H9 (cell line): ENCODE measurements at regions not wholly inside any gene's neighbourhood (a gene's known extent, or its start where the extent isn't known, plus 50 kb on each side); places are given as distances from the start of the nearest gene placed in this dataset.

Experiments
- DNase-seq: peaks from one replicate; pipeline ENCODE4 v3.0.0-alpha.2; 2017
- H2AFZ ChIP-seq: one replicate; pipeline ENCODE4 v1.6.1; 2013; ENCODE audit warnings: mild to moderate bottlenecking, low read length, control low read depth, moderate library complexity
- H2AK5ac ChIP-seq: 2 replicates; pipeline ENCODE4 v1.6.1; 2013; ENCODE audit warnings: low read length, control low read depth, mixed read lengths; ENCODE audit not compliant: insufficient read length
- H2BK120ac ChIP-seq: one replicate; pipeline ENCODE4 v1.6.1; 2013; ENCODE audit warnings: low read depth, mild to moderate bottlenecking, low read length, control low read depth, inconsistent platforms; ENCODE audit not compliant: poor library complexity, severe bottlenecking
- H2BK12ac ChIP-seq: 2 replicates; pipeline ENCODE4 v1.6.1; 2013; ENCODE audit warnings: low read length, control low read depth, mixed read lengths, low read depth; ENCODE audit not compliant: insufficient read length
- H2BK15ac ChIP-seq: 2 replicates; pipeline ENCODE4 v1.6.1; 2013; ENCODE audit warnings: low read depth, low read length, control low read depth
- H2BK20ac ChIP-seq: one replicate; pipeline ENCODE4 v1.6.1; 2013; ENCODE audit warnings: low read depth, mild to moderate bottlenecking, low read length, control low read depth, inconsistent platforms; ENCODE audit not compliant: poor library complexity, severe bottlenecking
- H2BK5ac ChIP-seq: 2 replicates; pipeline ENCODE4 v1.6.1; 2013; ENCODE audit warnings: low read length, control low read depth, mixed read lengths; ENCODE audit not compliant: insufficient read length
- H3K14ac ChIP-seq: 2 replicates; pipeline ENCODE4 v1.6.1; 2013; ENCODE audit warnings: low read length, control low read depth; ENCODE audit not compliant: insufficient read depth
- H3K18ac ChIP-seq: 2 replicates; pipeline ENCODE4 v1.6.1; 2013; ENCODE audit warnings: low read depth, mild to moderate bottlenecking, mixed read lengths, low read length, control low read depth; ENCODE audit not compliant: insufficient read length
- H3K23ac ChIP-seq: 2 replicates; pipeline ENCODE4 v1.6.1; 2013; ENCODE audit warnings: low read length, control low read depth, mixed read lengths, low read depth; ENCODE audit not compliant: insufficient read length
- H3K23me2 ChIP-seq: 2 replicates; pipeline ENCODE4 v1.6.1; 2013; ENCODE audit warnings: low read depth, mild to moderate bottlenecking, mixed read lengths, low read length, control low read depth; ENCODE audit not compliant: insufficient read length, poor library complexity, severe bottlenecking
- H3K27ac ChIP-seq: 2 replicates; pipeline ENCODE4 v1.5.1; 2013; ENCODE audit warnings: low read length, control low read depth, mixed read lengths, low read depth; ENCODE audit not compliant: insufficient read length
- H3K27me3 ChIP-seq: 2 replicates; pipeline ENCODE4 v1.6.1; 2013; ENCODE audit warnings: low read length, control low read depth, inconsistent platforms; ENCODE audit not compliant: insufficient read depth
- H3K4ac ChIP-seq: 2 replicates; pipeline ENCODE4 v1.6.1; 2013; ENCODE audit warnings: low read depth, mild to moderate bottlenecking, control low read depth, inconsistent platforms, low read length, moderate library complexity
- H3K4me1 ChIP-seq: 2 replicates; pipeline ENCODE4 v1.6.1; 2013; ENCODE audit warnings: low read length, control low read depth, inconsistent platforms; ENCODE audit not compliant: insufficient read depth
- H3K4me2 ChIP-seq: 2 replicates; pipeline ENCODE4 v1.6.1; 2013; ENCODE audit warnings: low read length, control low read depth, mixed read lengths; ENCODE audit not compliant: insufficient read length, insufficient read depth
- H3K56ac ChIP-seq: 2 replicates; pipeline ENCODE4 v1.6.1; 2013; ENCODE audit warnings: low read depth, mild to moderate bottlenecking, mixed read lengths, low read length, control low read depth; ENCODE audit not compliant: insufficient read length
- H3K79me1 ChIP-seq: 2 replicates; pipeline ENCODE4 v1.6.1; 2013; ENCODE audit warnings: low read depth, mild to moderate bottlenecking, moderate library complexity, low read length, control low read depth, inconsistent platforms; ENCODE audit not compliant: insufficient read depth, poor library complexity, severe bottlenecking
- H3K79me2 ChIP-seq: 2 replicates; pipeline ENCODE4 v1.6.1; 2013; ENCODE audit warnings: low read length, control low read depth, inconsistent platforms; ENCODE audit not compliant: insufficient read depth
- H3K9ac ChIP-seq: 2 replicates; pipeline ENCODE4 v1.6.1; 2013; ENCODE audit warnings: low read length, control low read depth, mixed read lengths; ENCODE audit not compliant: insufficient read length; ENCODE audit errors: extremely low read depth
- H3K9me3 ChIP-seq: one replicate; pipeline ENCODE4 v1.6.1; 2013; ENCODE audit warnings: low read depth, low read length, inconsistent platforms; ENCODE audit not compliant: control insufficient read depth
- H3T11ph ChIP-seq: one replicate; pipeline ENCODE4 v1.6.1; 2013; ENCODE audit warnings: mild to moderate bottlenecking, low read length, control low read depth, inconsistent platforms
- H4K20me1 ChIP-seq: one replicate; pipeline ENCODE4 v1.6.1; 2013; ENCODE audit not compliant: control insufficient read depth, insufficient read length, insufficient read depth
- H4K5ac ChIP-seq: 2 replicates; pipeline ENCODE4 v1.6.1; 2013; ENCODE audit warnings: low read depth, mild to moderate bottlenecking, mixed read lengths, low read length, control low read depth; ENCODE audit not compliant: insufficient read length
- H4K8ac ChIP-seq: replicated peaks from 2 replicates; pipeline ENCODE4 v1.6.1; 2013; ENCODE audit warnings: low read length, control low read depth, mixed read lengths, low read depth; ENCODE audit not compliant: insufficient read length
- H4K91ac ChIP-seq: 2 replicates; pipeline ENCODE4 v1.6.1; 2013; ENCODE audit warnings: low read depth, mild to moderate bottlenecking, moderate library complexity, mixed read lengths, low read length, control low read depth; ENCODE audit not compliant: insufficient read length
- H3K27ac Mint-ChIP-seq, 3 experiments: 2 replicates in 2 of 3; 3 replicates in 1 of 3; pipeline ENCODE4 v1.8.0; 2020 to 2021; ENCODE audit warnings: mixed read lengths in 3 of 3, mild to moderate bottlenecking in 1 of 3, moderate library complexity in 1 of 3
- H3K27me3 Mint-ChIP-seq: 2 replicates; pipeline ENCODE4 v1.8.0; 2021; ENCODE audit warnings: low read depth, mild to moderate bottlenecking, moderate library complexity, mixed read lengths
- H3K36me3 Mint-ChIP-seq, 3 experiments: 2 replicates in 2 of 3; 3 replicates in 1 of 3; pipeline ENCODE4 v1.8.0; 2020 to 2021; ENCODE audit warnings: low read depth in 3 of 3, mixed read lengths in 3 of 3; ENCODE audit not compliant: insufficient read depth in 1 of 3
- H3K4me1 Mint-ChIP-seq, 2 experiments: 2 replicates each; pipeline ENCODE4 v1.8.0; 2020; ENCODE audit warnings: mixed read lengths in 2 of 2
- H3K4me3 Mint-ChIP-seq, 2 experiments: 2 replicates in 1 of 2; 3 replicates in 1 of 2; pipeline ENCODE4 v1.8.0; 2020 to 2021; ENCODE audit warnings: mild to moderate bottlenecking in 2 of 2, mixed read lengths in 2 of 2, moderate library complexity in 1 of 2
- H3K9me3 Mint-ChIP-seq, 2 experiments: 2 replicates in 1 of 2; 3 replicates in 1 of 2; pipeline ENCODE4 v1.8.0; 2020; ENCODE audit warnings: mild to moderate bottlenecking in 2 of 2, mixed read lengths in 2 of 2, moderate library complexity in 1 of 2
- CTCF ChIP-seq: fragments of 200-600 bp; sonication (generic); conservative IDR thresholded peaks from 3 replicates; pipeline ENCODE4 v1.8.0; 2021; ENCODE audit warnings: antibody characterized with exemption, mild to moderate bottlenecking
- WGBS: extraction: QIAGEN DNeasy Blood & Tissue Kit; methylation state at CpG from one replicate; pipeline ENCODE4 v1.1.7; 2013; ENCODE audit warnings: missing lambda C conversion rate, low lambda C conversion rate, mixed read lengths; ENCODE audit not compliant: insufficient read length; ENCODE audit errors: extremely low coverage; 5-methylcytosine and 5-hydroxymethylcytosine counted together

GRCh38 chr11:22479208-22479607 is 141.0 kb downstream of the SLC17A6 start:
- Histone ChIP-seq H3K9ac (no peak overlapping the region), H3K4me2 (no peak overlapping the region), H4K8ac (no peak overlapping the region), H3K4ac (no peak overlapping the region), H3K14ac (no peak overlapping the region), H3K9me3 (no peaks in the 10 kb centered on the region), H3K79me2 (no peaks in the 10 kb centered on the region), H2BK120ac (no peak overlapping the region), H4K20me1 (no peaks in the 10 kb centered on the region), H2BK12ac (no peak overlapping the region), H2BK15ac (no peak overlapping the region), H3K18ac (no peak overlapping the region), H2BK5ac (no peak overlapping the region), H2AK5ac (no peak overlapping the region), H2BK20ac (no peak overlapping the region), H3K27me3 (no peaks in the 10 kb centered on the region), H3K4me1 (no peaks in the 10 kb centered on the region), H3K27ac (no peak overlapping the region), H3K56ac (no peak overlapping the region), H4K91ac (no peak overlapping the region), H3K23ac (no peak overlapping the region), H4K5ac (no peak overlapping the region), H3K23me2 (no peaks in the 10 kb centered on the region), H3K79me1 (no peaks in the 10 kb centered on the region), H2AFZ (no peak overlapping the region), H3T11ph (no peak overlapping the region)
- H3K9me3 Mint-ChIP-seq: no peaks in the 10 kb centered on the region; a peak in 1 of 5 replicates
- no peak overlapping the region for H3K4me3 Mint-ChIP-seq
- DNase-seq: no peak
- no peaks in the 10 kb centered on the region for H3K4me1 Mint-ChIP-seq
- no peaks in the 10 kb centered on the region; the same call in 1 of the 2 replicates for H3K27me3 Mint-ChIP-seq
- no peak overlapping the region for H3K27ac Mint-ChIP-seq
- TF ChIP-seq CTCF: no peak
- no CpG with 5 or more reads among the region's 1 CpG for WGBS
- H3K36me3 Mint-ChIP-seq: no peaks in the 10 kb centered on the region
